GM21825 (cell line): ENCODE measurements at regions not wholly inside any gene's neighbourhood (a gene's known extent, or its start where the extent isn't known, plus 50 kb on each side); places are given as distances from the start of the nearest gene placed in this dataset.

Experiments used
- ATAC-seq: cut with Tn5 transposase; IDR thresholded peaks from one replicate; pipeline ENCODE4 v1.9.1; 2021; ENCODE audit warnings: mild to moderate bottlenecking, moderate library complexity; ENCODE audit not compliant: unreplicated experiment

DNA sequence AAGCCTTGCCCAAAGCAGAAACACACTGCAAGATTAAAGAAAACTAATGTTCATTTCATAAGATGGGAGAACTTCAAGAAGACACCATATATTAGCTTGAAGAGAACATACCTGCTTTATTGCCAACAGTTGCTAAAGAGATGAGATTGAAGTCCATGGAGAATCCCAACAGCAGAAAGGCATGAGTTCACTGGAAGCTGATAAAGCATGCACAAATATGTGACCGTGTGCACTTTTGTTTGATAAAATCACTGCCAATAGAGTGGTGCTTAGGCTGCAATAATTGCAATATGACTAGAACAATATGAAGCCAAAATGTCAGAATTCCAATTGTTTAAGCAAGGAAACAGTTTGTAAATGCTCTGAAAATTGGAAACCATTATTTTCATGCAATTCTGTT lies 125.9 kb upstream of the PPARGC1A start:
- ATAC-seq, result no peak

DNA sequence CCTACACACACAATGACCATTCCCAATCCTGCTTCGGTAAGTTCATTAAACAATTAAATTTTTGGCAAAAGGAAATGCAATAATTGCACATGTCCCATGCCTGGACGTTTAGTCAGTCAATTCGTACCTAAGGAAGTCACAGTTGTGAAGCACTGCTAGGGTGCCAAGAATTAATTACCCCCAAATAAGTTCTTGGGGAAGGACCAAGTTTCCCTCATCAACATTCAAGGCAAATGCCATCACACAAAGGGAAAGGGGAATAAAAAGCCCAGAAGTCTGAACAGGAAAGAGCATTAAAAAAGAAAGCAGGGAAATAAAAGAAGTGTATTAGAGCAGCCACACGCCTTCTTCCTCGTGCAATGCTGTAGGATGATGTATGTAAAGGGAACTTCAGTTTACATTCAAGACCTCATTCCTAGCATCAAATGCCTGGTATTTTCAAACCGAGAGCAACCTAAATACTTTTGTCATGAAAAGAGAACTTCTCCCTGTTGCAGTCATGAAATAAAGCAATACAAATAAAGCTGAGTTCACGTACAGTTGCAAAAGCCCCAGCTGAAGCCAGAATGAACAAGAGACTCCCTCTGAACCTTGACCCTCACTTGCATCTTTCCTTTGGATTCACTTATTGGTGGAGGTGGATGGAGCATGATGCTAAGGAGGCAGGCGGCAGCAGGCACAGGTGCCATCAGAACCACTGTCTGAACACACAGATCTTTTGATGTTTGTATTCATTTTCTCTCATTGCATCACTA lies 124.0 kb upstream of the PPARGC1A start:
- no peak for ATAC-seq

DNA sequence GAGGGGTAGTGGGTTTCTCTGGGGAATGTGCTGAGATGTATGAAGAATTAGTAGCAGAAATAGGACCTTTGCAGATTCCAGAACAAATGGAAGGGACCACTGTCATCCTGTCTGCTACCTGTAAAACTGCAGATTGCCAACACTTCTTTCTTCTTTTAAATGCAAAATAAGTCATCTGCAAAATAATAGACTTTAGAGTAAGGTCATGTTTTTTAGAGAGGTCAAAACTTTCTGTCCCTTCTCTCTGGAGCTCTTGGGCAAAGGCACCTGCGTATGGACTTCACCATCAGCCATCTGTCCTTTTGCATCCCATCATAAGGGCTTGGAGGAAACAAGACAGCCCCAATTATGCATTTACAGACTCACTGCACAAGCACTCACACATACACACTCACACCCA lies 121.1 kb upstream of the PPARGC1A start:
- ATAC-seq, result no peak

DNA sequence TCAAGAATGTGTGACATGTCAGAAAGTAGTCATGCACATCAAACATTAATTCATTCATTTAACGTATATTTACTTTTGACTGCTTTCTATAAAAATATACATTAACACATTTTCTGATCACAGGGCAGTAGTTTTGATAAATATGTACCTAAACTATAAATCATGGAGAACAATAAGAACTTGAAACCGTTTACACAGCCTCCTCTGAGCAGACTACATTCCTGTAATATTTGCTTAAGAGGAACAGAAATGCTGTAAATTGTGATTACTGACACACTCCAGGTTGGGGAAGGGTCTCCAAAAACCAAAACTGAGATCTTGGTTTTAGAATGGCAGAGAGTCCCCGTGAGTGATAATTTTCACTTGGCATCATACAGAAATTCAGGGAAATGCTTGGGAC lies 120.7 kb upstream of the PPARGC1A start:
- ATAC-seq, result no peak

DNA sequence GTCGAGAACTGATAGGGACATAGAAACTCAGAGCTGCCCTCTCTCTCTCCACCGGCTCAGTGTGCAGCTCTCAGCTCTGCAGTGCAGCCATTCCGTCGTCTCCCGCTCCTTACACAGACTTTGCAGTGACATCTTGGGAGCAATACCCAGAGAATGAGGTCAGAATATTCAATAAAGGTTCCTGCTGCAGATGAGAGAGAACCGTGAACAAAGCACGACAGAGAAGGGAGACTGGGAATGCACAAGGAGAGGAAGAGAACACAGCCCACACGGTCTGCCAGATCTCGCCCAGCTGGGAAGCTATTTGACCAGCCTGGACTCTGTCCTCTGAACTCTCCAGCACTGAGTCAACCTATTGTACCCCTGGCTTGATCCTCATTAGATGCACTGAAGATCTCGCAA lies 118.0 kb upstream of the PPARGC1A start:
- ATAC-seq, result no peak

DNA sequence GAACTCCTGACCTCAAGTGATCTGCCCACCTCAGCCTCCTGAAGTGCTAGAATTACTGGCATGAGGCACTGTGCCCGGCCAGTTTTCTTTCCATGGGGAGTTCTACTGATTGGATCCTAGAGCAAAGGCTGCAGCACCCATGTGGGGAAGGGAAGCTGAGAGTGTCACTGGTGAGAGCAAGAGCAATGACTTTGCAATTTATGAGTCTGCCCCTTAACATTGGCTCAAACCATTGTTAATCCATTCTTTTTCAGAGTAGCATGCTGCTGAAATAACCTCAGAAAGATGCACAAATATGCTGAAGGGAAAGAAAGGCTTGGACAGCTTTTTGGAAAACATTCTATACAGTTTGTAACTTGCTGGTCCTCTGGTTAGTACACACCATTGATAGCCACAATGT lies 116.4 kb upstream of the PPARGC1A start:
- no peak for ATAC-seq

DNA sequence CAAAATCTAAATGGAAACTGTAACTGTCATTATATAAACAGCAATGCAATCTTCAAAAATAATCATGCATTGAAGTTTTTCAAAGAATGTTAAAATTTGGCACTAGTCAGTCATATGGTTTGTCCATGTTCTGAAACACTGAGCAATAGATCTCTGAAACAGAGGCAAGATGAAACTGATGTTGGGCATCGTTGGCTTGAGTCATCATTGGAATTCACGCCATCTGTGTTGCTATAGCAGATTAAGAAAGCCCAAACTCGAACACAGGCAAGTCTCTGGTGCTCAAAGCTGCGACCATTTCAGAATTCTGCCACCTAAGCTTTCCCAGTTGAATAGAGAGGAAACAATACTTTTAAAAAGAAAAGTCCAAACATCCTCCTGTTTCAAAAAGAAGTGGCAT lies 114.1 kb upstream of the PPARGC1A start:
- no peak for ATAC-seq

DNA sequence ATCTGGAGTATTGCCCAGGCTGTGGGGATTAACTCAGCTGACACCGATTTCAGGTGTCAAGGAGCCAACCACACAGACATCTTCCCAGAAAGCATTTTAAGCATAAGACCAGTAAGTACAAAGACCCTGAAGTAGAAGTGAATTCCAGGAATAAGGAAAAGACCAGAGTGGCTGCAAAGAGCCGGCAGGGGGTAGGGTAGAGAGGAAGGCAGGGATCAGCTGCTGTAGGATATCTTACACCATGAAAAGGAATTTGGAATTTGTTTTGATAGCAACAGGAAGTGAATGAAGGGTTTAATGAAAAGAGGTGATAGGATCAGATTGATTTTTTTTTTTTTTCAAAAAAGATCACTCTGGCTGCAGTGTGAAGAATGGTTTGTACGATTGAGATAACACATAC lies 113.6 kb upstream of the PPARGC1A start:
- ATAC-seq, result no peak

DNA sequence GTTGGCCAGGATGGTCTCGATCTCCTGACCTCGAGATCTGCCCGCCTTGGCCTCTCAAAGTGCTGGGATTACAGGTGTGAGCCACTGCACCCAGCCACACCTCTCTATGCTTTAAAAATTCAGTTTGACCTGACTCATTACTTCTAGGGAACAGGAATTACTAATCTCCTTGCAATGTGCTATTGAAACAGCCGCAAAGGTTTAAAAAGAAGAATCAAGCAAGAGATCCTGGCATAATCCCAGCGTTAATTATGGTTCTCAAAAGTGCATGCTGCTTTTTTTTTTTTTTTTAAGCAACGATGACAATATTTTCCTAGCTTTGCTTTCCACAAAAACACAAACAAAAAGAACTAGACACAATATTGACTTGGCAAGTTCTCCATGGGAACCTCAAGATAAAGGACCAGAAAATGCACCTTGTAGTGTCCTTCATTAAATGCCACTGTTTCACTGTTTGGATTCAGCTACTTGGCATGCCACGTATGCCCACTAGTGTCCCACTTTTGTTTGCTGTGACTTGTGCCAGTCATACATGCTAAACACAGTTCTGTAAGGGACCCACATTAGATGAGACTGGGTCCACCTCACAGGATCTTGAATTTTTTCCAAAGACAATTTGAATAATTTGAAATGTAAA lies 112.6 kb upstream of the PPARGC1A start:
- no peak for ATAC-seq

DNA sequence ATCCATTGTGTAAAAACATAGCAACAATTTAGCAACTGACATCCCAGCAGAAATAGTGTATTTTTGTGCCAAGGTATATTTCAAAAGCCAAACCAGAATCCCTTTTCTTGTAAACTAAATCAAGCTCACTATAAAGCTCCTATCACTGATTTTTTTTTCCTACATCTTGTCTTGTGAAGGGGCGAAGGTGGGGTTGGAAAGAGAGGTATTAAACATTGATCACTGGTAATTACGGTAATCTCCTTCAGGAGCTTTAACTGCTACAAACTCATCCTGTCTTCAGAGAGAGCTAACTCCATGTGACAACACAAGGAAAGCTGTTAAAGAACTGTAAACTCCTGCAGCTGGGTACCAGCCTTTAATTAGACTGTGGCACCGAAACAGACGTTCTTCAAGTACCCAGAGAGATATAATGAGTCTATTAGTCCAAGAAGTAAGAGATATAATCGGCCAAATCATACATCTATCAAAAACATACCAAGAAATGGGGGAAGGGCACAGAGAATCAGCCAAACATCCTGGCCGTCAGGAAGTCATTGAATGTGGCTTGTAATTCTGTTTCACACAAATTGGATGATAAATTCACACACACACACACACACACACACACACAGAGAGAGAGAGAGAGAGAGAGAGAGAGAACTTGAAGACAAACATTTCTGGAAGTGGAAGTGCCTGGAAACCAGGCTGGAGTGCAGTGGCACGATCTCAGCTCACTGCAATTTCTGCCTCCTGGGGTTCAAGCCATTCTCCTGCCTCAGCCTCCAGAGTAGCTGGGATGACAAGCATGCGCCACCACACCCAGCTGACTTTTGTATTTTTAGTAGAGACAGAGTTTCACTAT lies 111.9 kb upstream of the PPARGC1A start:
- no peak for ATAC-seq

DNA sequence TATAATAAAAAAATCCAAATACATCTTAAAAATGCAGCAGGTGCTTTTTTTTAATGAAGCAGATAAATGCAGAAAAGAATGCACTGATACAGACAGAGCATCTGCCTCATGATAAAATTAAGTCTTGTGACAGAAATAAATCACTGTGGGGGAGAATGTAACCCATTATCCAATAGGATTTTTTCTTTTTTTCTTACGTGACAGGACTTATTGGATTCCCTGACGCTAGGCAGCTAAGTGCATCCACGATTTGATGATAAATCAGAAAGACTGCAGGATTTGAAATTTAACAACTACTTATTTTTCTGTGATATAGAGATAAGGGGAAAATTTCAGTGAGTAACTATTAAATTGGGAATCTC lies 110.6 kb upstream of the PPARGC1A start:
- no peak for ATAC-seq

DNA sequence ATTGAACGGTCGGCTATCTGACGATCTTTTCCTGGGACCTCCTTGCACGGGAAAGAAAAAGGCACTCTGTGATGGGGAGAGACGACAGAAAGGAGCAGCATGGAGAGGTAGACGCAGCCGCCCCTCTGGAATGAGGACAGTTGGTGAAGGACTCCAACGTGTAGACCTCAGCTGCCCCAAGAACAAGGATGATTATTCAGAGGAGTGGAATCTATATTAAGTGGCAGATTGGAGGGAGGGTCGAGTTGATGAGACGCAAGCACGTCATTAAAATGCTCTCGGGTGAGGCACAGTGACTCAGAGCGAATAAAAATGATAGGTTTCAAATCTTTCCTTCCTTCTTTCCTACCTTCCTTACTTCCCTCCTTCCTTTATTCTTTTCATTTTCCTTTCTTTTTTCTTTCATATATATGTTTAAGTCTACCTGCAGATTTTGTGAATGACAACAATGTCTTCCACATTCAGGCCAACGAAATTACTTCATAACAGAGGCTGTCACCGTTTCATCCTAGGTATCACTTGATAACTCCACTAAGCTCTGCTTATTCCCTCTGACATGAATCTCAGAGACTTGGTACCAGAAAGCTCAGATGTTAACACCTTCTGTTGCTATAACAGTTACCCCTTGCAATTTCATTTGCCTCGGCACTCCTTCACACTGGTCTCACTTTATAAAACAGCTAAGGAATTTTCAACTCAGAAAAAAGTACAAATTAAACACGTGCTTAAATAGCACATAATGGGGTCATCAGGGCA lies 110.0 kb upstream of the PPARGC1A start:
- no peak for ATAC-seq

DNA sequence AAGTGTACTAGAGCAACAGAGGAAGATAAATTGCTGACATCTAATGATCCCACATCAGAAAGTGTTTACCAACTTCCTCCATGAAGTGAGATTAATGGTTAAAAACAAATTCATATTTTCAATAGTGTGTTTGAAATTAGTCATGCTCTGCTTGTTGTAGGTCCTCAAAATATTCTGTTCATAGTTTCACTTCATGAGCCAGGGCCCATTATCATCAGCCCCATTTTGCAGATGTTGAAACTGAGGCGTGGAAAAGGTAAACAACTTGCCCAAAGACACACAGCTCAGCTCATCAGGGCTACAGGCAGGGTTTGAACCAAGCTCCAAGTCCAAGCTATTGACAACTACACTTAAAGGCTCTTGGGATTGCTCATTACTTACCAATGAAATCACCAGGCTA lies 103.5 kb upstream of the PPARGC1A start:
- ATAC-seq, result no peak

DNA sequence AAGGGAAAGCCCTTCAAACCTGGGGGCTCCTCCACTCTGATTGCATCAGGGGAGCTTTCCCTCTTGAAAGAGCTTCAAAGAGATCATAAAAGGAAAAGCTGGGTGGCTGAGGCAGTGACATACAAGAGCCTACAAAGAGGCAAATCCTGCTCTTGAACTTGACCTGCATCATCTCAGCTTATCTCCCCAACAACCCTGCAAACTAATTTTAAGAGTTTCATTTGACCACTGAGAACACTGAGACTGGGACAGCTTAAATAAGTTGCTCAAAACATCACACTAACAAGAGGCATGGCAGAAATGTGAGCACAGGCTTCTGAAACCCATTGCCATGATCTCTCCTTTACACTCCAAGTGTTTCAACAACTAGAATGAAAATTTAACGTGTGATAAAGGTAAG lies 101.6 kb upstream of the PPARGC1A start:
- ATAC-seq, result no peak

DNA sequence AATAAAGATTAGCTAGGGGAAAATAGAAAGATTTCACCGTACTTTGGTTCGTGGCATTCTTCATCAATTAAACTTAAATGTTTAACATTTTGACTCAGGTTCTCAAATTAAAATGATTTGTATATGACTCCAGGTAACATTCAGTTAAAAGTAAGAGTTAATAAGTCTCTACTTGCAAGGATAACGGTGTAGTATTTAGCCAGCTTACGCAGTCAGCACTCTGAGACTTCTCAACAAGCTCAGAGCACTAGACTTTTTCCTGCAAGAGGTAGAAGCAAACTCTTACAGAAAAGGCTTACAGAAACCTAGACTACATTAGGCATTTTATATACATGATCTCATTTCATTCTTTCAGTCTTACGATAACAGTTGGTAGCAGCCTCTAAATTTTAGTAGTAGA lies 96.4 kb upstream of the PPARGC1A start:
- ATAC-seq, result no peak

DNA sequence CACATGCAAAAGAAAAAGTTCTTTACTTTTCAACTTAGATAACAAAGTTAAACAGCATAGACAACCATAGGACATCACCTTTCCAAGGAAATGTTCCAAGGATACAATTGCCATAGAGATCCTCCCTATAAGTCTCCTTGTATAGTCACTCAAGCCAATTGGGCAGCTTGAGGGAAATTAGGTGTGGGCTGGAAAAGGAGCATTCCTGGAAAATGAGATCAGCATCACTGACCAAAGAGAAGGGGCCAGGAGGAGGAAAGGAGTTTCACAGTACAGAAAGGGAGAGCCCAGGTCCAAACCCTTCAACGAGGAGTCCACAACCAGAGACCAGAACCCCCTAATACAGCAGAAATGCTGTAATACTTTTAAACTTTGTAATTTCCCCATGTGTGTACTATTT lies 91.5 kb upstream of the PPARGC1A start:
- no peak for ATAC-seq

DNA sequence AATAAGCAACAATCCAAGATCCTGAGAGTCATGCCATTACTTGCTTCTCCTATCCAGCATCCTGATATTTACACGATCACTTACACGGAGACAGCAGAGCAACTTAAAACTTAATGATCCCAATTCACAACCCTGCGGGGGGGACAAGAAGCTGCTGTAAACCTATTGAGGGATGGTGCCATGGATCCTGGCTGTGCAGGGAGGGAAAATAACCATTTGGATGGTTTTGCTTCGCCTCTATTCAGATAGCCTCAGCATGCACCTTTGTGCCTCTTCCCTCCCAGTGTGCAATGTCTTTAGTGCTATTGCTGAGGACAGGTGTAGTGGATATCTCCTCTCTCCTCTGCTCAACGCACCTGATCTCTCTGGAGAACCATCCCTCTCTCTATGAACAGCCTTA lies 89.7 kb upstream of the PPARGC1A start:
- ATAC-seq, result no peak

DNA sequence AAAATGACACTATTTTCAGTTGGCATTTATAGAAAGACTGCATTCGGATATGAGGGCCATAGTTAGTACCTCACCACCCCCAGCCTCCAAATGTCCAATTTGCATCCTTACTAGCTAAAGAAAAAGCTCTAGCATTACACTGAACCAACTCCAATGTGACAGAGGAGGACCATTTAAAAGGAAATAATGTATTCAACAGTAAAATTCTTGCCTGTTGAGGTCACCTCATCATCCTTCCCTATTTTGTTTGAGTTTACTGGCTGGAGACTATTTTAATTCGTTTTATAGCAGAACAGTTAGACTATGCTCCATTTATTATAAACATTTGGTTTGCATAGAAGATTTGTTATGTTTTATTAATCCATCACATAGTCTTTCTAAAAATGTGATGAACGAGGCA lies 88.2 kb upstream of the PPARGC1A start:
- ATAC-seq, result no peak

DNA sequence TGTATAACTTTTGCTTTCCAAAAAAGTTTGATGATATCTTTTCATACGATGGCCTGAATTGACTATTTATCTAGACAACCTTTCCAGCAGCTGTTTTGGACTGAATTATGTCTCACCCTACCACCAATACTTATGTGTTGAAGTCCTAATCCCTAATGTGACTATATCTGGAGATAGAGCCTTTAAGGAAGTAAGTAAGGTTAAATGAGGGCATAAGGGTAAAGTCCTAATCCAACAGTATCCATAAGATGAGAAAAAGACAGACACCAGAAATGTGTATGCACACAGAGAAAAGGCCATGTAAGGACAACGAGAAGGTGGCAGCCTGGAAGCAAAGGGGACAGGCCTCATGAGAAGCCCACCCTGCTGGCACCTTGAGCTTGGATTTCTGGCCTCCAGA lies 86.6 kb upstream of the PPARGC1A start:
- ATAC-seq, result no peak

DNA sequence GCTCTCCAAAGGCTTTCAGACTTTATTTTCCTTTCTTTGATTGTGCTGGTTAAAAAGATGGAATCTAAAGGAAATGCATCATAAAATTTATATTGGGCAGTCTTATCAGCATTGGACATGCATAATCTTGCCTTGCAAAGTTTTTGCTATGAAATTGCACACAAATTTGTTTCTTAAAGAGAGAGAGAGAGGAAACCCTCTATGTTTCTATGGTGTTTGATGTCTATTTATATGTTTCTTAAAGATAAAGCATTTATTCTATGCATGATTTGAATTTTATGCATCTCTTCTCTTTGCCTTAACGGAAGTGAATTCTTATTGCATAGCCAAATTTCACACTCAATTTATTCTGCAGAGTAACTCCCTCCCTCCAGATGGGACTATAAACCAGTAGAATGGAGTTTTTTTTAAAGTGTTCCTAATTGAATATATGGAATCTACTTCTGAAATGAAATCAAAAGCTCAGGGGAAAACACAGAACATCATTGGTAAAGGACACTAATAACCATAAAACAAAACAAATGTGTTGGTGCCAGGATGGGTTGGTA lies 83.5 kb upstream of the PPARGC1A start:
- no peak for ATAC-seq

DNA sequence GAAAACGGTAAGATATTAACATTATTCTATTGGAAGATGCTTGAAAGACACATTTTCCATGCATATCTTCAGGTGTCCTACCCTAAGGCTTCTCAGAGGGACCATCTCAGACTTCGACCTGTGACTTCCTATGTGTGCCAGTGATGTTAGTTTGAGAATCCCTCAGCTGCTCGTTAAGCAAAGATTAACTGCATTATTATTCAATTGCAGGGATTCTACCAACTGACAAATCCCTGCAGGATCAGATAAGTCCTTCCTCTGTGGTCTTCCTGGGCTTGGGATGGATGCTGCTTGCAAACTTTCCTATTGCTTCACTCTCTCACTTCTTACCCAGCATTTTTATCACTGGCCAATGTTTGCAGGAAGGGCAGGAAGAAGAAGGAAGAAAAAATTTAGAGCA lies 83.0 kb upstream of the PPARGC1A start:
- no peak for ATAC-seq
